AG08396 (cell line): ENCODE measurements at regions not wholly inside any gene's neighbourhood (a gene's known extent, or its start where the extent isn't known, plus 50 kb on each side); places are given as distances from the start of the nearest gene placed in this dataset.

Experiments
- DNase-seq: peaks from one replicate; pipeline ENCODE4 v3.0.0; 2012; ENCODE audit warnings: low spot score, mixed read lengths

DNA sequence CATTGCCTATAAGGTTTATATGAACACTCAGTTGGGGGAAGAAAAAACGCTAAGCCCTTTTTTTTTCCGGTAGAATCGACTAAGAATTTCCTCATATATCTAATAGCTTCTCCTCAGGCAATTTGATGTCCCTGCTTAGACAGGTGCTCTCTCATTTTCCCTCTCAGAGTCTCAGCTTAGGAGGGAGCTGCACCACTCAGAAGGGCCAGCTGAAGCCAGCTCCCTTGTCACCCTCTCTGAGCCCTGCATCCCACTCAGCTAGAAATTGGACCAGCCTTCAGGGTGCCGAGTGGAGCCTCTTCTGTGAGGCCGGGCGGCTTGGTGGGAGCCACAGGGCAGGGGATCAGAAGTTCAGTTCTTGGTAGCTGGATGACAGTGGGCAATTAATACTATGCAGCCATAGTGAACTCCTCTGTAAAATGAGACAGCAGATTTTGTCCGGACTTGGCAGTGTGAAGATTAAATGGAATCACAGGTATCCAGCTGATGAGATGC is 368.5 kb downstream of the MAFB start:
- DNase-seq: no peak

DNA sequence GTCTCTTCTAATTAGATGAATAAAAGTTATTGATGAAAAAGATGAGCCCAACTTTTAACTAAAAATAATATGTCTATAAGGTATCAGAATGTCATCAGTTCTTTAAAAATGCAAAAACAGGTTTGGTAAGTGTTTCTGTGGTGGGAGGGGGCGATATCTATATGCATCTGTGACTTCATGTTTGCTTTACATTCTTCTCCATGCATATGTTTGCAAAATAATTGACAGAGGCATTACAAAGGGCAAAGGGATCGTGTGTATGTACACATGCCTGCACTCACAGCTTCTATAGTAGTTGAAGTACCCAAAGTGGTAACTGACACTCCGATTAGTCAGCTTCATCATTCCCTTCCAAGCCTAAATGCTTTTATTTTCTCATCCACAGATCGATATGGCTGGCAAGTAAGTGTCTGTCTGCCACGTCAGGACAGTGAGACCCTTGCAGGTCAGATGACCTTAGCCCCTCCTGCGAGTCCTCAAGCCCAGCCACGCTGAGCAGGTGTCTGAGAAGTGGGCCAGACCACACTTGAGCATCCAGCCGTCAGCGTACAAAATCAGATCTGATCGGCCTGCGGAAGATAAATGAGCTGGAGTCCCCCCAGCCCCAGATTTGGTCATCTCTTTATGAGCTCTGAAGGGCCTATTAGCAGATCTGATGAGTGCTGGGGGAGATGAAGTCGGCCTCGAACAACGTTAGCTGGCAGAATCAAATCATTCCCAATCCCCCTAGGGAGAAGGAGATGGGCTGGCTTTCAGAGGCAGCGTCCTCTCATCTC is 369.1 kb downstream of the MAFB start:
- no peak for DNase-seq

DNA sequence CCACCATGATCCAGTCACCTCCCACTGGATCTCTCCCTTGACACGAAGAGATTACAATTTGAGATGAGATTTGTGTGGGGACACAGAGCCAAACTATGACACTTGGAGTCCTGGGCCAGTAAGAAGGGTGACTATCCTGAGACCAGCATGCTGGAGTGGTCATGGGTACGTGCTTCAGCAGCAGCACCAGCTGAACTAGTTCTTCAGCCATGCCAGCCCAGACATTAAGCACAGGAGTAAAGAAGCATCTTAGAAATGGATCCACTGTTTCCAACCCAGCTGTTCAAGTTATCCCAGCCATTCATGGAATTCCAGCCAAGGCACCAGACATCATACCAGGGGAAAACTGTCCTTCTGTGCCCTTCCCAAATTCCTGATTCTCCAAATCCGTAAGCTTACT is 370.0 kb downstream of the MAFB start:
- no peak for DNase-seq

DNA sequence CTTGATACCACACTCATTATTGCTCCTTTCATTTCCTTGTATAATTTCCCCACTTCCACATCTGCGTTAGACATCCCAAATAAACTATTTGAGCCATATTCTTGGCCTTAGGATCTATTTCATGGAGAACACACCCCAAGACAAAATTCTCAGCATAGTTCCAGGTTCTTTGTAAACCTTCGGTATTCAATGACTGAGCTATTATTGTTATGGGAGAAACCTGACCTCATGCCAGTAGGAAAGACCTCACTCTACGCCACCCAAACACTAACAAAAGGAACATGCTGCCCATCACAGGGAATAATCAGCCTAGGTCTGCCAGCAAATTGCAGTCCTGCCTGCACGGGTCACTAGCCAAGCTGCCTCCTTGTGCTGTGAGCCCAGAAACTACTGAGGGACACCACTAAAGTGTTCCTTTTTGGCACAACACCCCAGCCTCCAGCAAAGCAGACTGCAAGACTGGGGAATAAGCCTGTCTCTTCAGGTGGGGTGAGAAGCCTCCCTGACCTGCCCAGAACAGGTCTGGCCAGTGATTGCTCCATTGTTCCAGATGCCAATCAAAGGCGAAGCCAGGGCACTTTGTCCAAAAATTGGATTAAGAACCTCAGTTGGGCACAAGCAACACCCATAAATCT is 371.8 kb downstream of the MAFB start:
- no peak for DNase-seq

DNA sequence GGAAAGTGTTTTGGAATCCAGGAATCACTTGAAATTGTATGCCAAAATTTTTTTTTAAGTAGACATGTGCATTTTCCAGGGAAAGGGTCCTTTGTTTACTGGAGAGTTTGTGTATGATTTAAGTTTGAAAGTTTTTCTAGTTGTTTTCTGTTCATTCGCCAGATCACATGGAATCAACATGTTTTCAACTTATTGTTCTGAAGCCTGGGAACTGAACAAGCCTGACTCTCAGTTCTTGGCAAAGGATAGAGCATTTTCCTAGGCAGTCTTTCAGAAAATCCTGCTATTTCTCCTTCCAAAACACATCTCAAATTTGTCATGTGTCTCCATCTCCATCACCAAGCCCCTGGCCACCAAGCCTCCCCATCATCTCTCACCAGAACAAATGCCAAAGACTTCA is 374.8 kb downstream of the MAFB start:
- no peak for DNase-seq

DNA sequence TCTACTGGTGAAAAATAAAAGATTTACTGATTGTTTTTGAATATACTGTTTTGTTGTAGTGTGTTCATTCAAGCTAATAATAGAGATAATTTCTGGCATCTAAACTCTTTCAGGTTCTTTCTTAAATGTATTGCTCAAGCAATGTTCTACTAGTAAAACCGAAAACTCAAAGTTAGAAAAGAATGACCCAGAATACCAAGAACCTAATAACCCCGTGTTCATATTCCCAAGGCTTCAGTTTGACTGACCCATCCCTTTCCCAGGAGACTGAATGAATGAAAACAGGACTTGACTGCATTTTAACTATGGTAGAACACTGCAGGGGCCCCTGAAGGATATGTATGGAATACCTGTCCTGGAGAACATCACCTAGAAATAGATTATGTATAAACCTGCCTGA is 375.3 kb downstream of the MAFB start:
- DNase-seq: no peak

DNA sequence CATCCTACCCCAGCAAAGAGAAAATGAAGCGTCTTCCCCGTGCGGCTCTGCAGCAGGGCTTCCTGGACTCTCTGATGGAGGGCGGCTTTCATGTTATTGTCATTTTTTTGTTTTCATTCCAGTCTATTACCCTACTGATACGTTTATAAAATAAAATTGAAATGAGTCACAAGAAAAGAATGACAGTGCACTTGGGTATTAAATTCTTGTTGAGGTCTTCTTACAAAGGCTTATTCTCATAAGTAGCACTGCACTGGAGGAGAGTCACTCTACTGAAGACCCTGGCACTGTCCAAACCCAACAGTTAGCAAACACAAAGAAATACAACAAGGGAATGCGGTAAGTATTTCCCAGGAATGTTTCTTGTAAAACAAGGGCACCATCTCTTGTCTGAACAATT is 379.3 kb downstream of the MAFB start:
- no peak for DNase-seq

DNA sequence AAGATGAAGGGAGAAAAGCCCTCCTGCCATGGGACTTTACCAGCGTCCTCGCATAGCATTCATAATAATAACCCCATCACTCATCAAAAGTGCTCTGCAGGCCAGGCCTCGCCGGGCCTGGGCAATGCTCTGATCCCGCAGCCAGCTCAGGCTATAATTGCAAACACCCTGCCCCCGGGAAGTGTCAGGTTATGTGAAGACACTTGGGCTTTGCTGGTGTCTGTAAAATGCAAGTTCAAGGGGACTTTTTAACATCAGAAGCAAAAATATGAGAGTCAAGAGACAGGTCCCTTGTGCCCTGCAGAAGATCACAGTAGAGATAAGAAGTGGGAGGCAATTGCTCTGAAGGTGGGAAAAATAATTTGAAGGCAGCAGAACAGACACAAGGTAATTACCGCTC is 381.0 kb downstream of the MAFB start:
- DNase-seq: no peak

DNA sequence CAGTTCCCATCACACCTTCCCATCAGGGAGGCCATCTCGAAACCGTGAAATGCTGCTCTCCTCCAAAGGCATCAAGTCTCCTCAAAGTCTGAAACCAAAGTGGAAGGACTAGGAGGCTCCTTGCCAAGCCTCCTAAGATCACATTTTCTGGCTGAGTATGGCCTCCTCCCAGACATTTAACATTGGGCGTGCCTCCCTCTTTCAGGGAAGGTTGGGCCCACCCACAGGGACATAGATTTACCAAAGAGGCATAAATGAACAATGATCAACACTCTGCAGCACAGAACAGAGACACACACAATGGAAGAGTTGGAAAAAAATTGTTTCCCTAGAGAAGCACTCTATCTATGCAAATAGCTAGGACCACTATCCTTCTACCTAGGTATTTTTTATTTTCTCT is 381.8 kb downstream of the MAFB start:
- no peak for DNase-seq

DNA sequence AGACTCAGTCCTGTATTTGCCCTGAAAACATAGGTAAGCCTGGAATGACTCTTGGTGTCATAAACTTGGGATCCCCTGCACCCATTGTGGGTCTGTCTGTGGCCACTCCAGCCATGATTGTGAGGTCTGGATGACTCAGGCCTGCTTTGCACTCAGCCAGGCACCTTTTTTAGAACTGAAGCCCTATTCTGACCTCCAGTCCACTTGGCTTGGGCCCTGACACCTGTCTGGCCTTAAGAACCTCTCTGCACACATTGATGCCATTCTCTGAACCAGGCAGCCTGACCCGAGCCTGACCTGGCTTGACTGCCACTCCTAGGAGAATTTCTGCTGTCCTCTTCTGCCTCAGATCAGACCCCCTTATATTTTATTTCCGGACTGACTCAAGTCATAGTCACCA is 383.7 kb downstream of the MAFB start:
- no peak for DNase-seq

DNA sequence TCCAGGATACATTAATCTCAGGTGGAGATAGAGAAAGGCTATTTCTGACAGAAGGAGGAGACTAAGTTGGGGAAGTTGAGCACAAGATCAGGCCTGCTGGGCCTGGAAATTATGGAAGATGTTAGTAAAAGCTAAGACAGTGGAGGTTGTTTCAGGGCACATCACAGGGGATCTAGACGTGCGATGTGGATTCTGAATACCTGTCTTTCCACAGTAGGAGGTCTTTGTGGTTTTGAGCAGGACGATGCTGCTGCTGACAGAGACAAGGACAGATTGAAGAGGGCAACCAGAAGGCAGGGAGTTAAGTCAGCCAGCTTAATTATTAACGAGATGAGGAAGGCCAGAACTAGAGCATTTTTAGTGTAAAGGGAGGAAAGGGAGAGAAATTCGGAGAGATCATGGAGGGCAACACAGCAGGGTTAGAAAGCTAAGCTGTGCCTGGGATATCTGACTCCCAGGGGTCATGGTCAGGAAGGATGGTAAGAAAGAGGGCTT is 384.9 kb downstream of the MAFB start:
- DNase-seq: no peak

DNA sequence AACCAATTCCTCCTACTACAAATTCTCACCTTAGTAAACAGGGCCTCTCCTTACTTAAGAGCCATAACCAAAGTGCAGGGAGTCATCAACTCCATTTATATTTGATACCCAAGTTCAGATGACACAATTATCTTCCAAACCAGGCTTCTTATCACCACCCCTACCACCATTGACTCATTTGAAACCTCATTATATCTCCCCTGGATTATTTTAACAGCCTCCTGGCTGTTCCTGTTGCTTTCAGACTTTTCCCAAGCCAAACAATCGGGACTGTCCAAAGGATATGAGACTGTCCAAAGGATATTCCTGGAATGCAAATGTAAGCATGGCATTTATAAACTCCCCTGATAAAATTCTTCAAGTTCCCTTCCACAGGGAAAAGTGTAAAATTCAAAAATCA is 394.3 kb downstream of the MAFB start:
- DNase-seq: no peak

DNA sequence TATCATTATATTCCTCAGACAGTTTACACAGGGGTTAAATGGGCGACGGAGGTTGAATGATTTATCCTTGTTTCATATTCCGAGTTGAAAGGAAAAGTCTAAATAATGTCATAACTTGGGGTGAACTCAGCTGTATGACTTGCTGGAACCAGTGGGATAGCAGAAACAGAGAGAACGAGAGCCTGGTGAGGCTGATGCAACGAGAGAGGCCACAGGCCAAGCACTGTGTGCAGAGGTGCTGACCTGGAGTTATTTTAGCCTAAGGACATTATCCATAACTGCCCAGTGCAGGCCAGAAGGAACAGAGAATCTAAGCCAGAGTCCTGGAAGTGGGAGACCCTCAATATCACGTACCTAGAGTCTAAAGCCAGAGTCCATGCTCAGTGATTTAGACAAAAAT is 394.9 kb downstream of the MAFB start:
- DNase-seq: no peak

DNA sequence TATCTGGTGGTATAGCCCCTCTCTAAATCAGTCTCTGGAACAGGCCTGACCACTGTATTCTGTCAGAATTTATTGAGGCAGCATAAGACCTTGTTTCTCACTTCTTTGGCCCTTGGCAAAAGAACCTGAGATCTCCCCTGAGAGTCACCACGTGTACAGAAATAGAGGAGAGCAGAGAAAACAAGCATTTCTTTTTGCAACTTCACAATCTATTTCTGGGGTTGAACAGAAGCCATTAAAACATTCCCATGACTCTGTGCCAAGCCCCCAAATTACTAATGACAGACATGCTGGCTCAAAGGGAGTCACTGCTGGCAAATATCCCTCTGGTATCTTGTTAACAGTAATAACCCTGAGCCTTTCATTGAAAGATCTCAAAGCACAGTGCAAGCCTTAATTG is 395.3 kb downstream of the MAFB start:
- no peak for DNase-seq

DNA sequence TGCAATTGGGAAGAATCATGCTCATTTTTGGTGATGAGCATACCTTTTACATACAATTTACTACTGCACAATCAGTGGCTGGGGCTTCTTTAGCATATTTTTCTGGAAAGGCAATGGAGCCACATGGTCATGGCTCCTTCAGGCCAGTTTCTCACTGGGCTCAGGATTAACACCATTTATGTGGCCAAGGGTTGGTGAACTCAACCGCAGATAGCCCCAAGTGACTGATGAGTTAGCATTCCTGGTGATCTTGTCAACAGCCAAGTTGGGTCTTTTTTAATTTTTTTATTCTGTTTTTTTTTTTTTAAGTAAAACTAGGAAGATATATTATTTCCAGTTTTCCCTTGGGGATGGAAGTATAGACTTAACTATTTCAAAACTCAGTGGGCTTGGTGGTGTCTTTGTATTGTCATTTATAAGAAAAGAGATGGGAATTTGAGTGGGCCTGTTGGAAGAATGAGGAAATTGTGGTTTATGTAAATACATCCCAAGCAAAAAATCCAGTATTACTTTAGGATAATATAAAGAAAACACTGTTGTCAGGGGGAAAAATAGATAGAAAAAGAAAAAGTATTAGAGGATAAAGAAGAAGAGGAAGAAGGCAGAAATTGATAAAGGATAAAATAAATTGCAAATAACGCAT is 397.4 kb downstream of the MAFB start:
- no peak for DNase-seq

DNA sequence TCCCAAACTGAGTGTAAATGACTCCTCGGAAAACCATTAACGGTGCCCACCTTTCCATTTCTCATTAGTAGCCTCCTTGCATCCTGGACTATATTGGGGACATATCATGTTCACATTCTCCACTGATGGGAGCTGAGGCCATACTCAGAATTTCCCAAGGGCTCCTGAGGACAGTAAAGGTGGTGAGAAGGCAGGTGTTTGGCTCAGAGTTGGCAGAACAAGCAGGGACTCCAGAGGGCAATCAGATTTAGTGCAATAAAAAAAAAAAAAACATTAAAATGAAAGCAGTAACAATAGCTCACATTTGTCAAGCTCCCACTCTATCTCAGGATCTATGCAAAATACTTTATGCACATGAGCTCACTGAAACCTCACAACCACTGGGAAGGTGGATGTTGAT is 401.4 kb downstream of the MAFB start:
- no peak for DNase-seq

DNA sequence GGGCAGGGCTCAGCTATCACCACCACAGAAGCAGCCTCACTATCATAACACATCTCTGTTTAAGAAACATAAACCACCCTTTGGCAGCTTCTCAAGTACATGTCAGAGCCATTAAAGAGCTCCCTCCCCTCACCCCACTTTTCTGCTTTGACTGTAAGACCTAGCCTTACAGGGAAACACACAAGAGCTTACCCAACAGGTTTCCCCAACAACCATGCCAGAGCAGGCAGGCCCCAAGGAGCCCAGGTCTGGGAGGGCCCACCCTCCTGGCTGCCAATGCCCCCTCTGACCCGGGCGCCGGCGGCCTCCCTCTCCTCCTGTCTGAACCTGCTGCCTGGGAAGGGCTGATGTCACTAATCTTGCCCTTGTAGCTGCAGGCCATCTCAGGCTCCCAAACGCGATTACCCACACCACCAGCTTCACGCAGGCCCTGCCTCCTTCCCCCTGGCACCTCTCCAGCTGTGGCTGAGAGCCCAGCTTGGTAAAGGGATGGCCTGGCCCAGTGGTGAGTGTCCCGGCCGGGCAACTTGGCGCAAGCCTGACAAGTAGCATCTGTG is 402.0 kb downstream of the MAFB start:
- no peak for DNase-seq

DNA sequence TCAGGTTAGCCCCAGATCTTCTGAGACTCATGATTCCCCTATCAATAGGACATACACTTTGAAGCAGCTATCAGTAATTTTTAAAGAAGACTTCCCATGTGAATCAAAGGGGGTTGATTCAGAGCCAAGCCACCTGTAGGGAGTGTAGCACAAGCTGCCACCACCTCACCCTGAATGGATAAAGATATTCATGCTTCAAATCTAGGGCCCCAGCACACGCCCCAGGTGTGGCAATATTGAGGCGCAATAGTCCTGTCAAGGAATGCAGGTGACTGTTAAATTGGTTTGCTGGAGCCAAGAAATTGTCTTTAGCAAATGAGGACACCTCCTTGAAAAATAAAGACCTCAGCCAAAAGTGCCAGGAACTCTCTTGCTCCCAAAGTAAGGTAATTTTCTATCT is 404.4 kb downstream of the MAFB start:
- DNase-seq: no peak

DNA sequence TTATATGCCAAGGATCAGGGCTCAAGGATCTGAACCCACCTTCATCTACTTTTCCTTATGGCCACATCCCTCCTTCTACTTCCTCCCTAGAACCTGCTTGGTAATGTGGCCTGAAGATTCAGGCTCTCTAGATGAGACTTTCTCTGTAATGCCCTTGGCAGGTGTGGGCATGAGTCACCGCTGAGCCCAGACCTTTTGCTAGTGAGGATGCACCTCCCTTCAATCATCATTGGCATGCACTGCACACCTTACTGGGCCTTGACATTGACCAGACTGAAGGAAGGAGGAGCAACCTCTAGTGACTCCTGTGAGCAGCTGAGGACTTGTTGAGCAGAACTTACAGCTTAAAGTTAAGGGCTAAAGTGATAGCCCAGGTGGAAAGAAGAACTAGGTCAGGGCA is 405.3 kb downstream of the MAFB start:
- DNase-seq: no peak

DNA sequence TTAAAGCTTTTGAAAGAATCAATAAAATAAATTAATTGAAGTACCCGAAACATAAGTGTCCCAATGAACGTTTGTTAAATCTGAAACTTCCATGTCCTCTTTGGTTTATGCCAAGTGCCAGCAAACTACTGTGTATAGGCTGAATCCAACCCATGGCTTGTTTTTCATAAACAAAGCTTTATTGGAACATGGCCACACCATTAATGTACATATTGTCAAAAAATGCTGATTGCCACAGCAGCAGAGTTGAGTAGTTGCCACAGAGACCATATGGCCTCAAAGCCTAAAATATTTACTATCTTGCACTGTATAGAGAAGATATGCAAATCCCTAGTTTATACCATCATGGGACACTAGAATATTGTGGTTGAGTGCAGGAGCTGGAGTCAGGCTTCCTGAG is 406.1 kb downstream of the MAFB start:
- DNase-seq: no peak

DNA sequence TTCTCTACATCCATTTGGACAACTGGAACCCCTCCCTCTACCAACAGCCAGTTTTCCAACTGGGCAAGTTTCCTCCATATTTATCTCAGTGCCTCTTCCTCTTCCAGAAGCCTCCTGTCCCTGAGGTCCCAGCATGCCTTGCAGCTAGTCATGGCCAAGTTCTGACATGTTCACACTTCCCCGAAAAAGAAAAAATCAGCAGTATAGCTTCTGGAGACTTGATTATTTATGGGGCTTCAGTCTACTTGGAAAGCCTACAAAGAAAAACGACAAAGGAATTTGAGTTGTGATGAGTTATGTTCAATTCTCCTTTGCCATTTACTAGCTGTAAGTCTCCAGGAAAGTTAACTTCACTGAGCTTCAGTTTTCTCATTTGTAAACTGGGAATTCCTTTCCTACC is 406.5 kb downstream of the MAFB start:
- no peak for DNase-seq

DNA sequence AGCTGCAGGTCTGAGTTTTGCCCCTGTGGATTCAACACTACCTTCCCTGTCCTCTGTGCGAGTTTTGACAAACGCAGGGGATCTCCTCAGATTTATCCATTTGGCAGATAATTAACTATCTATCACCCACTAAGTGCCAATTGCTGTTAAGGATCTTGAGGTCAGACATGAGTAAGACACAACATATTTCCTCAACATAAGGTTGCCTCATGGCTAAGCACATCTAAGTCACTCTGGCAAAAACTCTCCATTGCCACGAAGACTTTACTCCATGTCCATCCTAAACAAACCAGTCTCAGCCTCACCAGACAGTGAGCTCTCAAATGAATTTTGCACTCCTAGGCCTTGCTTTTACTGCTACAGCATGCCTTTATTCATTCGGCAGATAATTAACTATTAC is 408.4 kb downstream of the MAFB start:
- DNase-seq: no peak

DNA sequence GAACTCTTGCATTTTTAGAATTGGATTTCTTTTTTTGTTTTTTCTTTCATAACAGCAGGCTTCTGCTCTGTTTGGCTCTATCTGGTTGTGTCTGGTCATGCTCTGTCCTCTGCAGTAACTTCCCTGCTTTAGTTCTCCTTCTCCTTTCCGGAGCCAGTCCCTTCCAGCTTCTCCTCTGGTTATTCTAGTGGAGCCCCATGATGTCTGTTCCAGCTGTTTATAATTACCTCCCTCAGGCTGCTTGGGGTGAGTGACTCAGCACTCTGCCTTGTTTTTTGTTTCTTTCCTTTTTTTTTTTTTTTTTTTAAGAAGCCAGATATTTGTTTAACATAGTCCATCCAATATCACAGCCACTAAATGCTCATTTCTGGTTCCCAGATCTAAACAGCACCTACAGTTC is 409.6 kb downstream of the MAFB start:
- DNase-seq: peak; percentile 70
